ENCODE measurements at regions not wholly inside any gene's neighbourhood (a gene's known extent, or its start where the extent isn't known, plus 50 kb on each side); places are given as distances from the start of the nearest gene placed in this dataset.
A peak's percentile ranks its signal among the peaks of the same experiment; 100 is the strongest.

- H3K4me3 ChIP-seq (ENCODE audit: low read length) = peak overlapping the region; percentile 44
- DNase-seq (ENCODE audit: low read depth) = peak; percentile 95
- TF ChIP-seq, protein P1, sequence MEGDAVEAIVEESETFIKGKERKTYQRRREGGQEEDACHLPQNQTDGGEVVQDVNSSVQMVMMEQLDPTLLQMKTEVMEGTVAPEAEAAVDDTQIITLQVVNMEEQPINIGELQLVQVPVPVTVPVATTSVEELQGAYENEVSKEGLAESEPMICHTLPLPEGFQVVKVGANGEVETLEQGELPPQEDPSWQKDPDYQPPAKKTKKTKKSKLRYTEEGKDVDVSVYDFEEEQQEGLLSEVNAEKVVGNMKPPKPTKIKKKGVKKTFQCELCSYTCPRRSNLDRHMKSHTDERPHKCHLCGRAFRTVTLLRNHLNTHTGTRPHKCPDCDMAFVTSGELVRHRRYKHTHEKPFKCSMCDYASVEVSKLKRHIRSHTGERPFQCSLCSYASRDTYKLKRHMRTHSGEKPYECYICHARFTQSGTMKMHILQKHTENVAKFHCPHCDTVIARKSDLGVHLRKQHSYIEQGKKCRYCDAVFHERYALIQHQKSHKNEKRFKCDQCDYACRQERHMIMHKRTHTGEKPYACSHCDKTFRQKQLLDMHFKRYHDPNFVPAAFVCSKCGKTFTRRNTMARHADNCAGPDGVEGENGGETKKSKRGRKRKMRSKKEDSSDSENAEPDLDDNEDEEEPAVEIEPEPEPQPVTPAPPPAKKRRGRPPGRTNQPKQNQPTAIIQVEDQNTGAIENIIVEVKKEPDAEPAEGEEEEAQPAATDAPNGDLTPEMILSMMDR (conservative IDR thresholded peaks at IDR 0.05; ENCODE audit: low read length) = no peak
These were observed 60.8 kb upstream of the HABP2 start for GRCh38 chr10:113491967-113492565.

DNA sequence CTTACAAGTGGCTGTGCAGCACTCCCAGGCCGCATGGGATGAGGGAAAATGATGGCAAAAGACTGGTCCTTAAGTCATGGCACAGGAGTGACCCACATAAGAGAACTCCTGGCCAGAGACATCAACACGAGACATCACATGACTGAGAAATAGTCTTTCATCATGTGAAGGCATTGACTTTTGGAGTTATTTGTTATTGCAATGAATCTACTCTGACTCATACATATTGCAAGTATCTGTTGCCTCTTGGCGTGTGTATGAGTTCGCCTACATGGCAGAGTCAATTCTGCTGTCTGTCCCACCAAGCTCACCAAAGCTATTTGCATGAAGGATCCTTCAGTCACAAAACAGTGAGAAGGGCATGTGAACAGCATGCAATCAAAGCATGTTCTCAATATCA is 59.7 kb upstream of the HABP2 start:
- TF ChIP-seq, protein P1 (conservative IDR thresholded peaks at IDR 0.05; ENCODE audit: low read length) = no peak
- peak; percentile 88 for DNase-seq (ENCODE audit: low read depth)
- no peak overlapping the region for H3K4me3 ChIP-seq (ENCODE audit: low read length)

- peak; percentile 93 for DNase-seq (ENCODE audit: low read depth)
- TF ChIP-seq, protein P1 (conservative IDR thresholded peaks at IDR 0.05; ENCODE audit: low read length) = no peak
- no peak overlapping the region for H3K4me3 ChIP-seq (ENCODE audit: low read length)
These were observed 59.0 kb upstream of the HABP2 start for GRCh38 chr10:113493882-113494301.

DNA sequence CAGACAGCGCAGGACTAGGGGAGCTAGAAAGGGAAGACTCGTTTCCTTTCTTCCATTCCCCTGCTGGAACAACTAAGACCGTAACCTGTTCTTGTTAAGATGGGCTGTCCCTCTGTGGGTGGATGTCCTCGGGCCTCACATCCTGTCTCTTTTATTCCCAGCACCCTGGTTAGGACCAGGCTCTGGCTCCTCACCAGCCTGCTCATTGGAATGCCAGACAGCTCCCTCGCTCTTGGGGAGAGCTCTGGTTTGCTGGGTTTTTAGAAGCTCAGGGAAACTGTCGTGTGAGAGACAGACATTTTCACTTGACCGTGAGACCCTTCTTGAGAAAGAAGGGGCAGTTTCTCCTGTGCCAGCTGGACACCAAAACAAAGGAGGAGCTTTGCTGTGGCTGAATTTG is 58.1 kb upstream of the HABP2 start:
- no peak overlapping the region for H3K4me3 ChIP-seq (ENCODE audit: low read length)
- peak; percentile 83 for DNase-seq (ENCODE audit: low read depth)
- TF ChIP-seq, protein P1 (conservative IDR thresholded peaks at IDR 0.05; ENCODE audit: low read length) = no peak

GRCh38 chr10:113495553-113495952 is 57.3 kb upstream of the HABP2 start:
- TF ChIP-seq, protein P1 (conservative IDR thresholded peaks at IDR 0.05; ENCODE audit: low read length) = no peak

DNA sequence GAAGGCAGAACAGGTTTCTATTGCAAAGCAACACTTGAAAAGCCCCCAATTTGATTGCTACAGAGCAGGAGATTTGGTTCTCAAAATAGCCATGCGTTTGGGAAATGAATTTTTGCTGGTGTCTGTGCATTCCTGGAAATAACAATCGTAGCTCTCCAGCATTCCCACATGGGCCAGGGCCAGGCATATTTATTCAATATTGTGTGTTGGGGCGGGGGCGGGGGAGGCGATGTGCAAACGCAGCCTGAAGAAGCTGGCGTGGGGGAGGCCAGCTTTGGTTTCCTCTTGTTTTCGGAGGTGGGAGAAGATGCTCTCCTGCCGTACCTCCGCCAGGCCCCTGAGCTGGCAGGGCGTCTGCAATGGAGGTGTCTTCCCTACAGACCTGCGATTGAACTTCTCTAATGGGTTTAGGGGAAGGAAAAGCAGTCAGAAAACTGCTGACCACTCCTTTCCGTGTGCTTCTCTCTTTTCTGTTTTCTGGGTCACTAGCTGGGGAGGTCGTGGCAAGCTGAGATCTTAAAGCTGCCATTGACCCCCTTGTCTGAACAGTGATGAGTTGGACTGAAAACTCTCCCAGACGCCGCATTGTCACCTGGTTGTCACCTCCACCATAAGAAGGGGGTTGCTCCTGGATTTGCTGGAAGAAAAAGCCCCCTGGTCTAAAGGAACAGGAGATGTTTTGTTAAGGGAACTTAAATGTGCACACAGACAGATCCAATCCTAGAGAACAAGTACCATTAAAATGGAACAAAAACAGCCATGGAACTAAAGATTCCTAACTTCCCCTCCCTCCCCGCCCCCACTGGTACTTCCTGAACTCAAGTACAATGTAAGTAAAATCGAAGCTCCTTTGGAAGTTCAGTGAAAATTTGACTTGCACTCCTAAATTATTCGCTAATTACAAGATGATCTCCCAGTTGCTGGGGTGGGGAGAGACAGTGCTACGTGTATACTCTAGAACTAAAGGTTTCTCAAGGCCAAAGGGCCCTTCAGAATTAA is 56.4 kb upstream of the HABP2 start:
- H3K4me3 ChIP-seq (ENCODE audit: low read length) = 0 out of 2 replicates have a peak overlapping the region, but pooled peaks have one; percentile 5
- DNase-seq (ENCODE audit: low read depth) = peak; percentile 88
- TF ChIP-seq, protein P1 (conservative IDR thresholded peaks at IDR 0.05; ENCODE audit: low read length) = no peak

More at GRCh38 chr10:113495553-113495952, 57.3 kb upstream of the HABP2 start:
- no peak overlapping the region for H3K4me3 ChIP-seq (ENCODE audit: low read length)
- DNase-seq (ENCODE audit: low read depth) = no peak

Measured in AG10803 (cell line).